ENCODE measurements at regions not wholly inside any gene's neighbourhood (a gene's known extent, or its start where the extent isn't known, plus 50 kb on each side); places are given as distances from the start of the nearest gene placed in this dataset.

DNA sequence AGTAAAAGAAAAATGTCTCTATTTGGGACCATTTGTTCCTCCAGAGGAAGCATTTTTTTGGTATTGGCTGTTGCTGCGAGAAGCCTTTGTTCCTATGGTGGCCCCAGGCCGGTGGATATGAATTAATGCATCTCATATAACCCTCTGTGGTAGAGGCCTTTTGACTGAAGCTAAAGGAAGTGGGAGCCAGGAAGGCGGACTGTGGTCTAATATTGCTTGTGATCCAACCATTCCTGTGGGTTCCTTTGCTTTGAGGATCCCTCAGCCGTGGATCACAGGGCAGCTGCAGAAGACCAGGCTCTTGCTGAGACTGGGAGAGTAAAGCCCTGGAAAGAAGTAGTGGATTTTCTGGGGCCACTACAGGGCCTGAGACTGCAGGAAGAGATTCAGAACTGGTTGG lies 68.3 kb upstream of the NAV2 start:
- 75% methylated on average over 1 of the region's 4 CpGs for WGBS (ENCODE audit: insufficient coverage)
- Histone ChIP-seq H3K4me3 (replicated peaks in 1 of 3; ENCODE audit: low read depth in 2 of 3, low read length in 3 of 3) (no peak overlapping the region), H3K27ac (ENCODE audit: low read depth in 1 of 2, low read length in 2 of 2) (no peak overlapping the region), H3K79me2 (ENCODE audit: insufficient read depth, low read length) (no peaks in the 10 kb centered on the region), H2AFZ (ENCODE audit: insufficient read depth, low read depth, low read length, poor library complexity, severe bottlenecking) (no peak overlapping the region), H3K4me2 (replicated peaks; ENCODE audit: extremely low read depth, low read length, poor library complexity, severe bottlenecking) (no peak overlapping the region), H4K20me1 (ENCODE audit: insufficient read depth, low read length) (no peaks in the 10 kb centered on the region), H3K9me3 (replicated peaks in 1 of 2; ENCODE audit: control insufficient read depth in 1 of 2, insufficient read depth in 1 of 2, low read length in 2 of 2) (no peaks in the 10 kb centered on the region), H3K4me1 (ENCODE audit: control insufficient read depth in 1 of 2, insufficient read depth in 2 of 2, low read length in 2 of 2) (no peaks in the 10 kb centered on the region), H3K9ac (ENCODE audit: insufficient read depth, low read length, poor library complexity, severe bottlenecking) (no peak overlapping the region), H3K36me3 (replicated peaks in 1 of 2; ENCODE audit: control insufficient read depth in 1 of 2, insufficient read depth in 2 of 2, low read length in 2 of 2) (no peaks in the 10 kb centered on the region), H3K27me3 (ENCODE audit: control insufficient read depth in 2 of 2, insufficient read depth in 2 of 2, low read length in 2 of 2) (no peaks in the 10 kb centered on the region)
- peaks cover 2 to 7% (median 6%) of the 10 kb centered on the region in 3 donors for H3K27me3 Mint-ChIP-seq (ENCODE audit: low read depth in 3 of 3)
- peaks cover 2% of the 10 kb centered on the region for H3K4me1 Mint-ChIP-seq
- H3K27ac Mint-ChIP-seq = no peak overlapping the region
- H3K4me3 Mint-ChIP-seq = no peak overlapping the region
- intact Hi-C loops (cut with micrococcal nuclease) = no loop called here
- TF ChIP-seq, protein P1, sequence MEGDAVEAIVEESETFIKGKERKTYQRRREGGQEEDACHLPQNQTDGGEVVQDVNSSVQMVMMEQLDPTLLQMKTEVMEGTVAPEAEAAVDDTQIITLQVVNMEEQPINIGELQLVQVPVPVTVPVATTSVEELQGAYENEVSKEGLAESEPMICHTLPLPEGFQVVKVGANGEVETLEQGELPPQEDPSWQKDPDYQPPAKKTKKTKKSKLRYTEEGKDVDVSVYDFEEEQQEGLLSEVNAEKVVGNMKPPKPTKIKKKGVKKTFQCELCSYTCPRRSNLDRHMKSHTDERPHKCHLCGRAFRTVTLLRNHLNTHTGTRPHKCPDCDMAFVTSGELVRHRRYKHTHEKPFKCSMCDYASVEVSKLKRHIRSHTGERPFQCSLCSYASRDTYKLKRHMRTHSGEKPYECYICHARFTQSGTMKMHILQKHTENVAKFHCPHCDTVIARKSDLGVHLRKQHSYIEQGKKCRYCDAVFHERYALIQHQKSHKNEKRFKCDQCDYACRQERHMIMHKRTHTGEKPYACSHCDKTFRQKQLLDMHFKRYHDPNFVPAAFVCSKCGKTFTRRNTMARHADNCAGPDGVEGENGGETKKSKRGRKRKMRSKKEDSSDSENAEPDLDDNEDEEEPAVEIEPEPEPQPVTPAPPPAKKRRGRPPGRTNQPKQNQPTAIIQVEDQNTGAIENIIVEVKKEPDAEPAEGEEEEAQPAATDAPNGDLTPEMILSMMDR (IDR thresholded peaks at IDR 0.05) = no peak
- DNase-seq = no peak
- no peaks in the 10 kb centered on the region for H3K36me3 Mint-ChIP-seq
- peaks cover 0 to 2% (median 0%) of the 10 kb centered on the region in 7 donors for H3K9me3 Mint-ChIP-seq

DNA sequence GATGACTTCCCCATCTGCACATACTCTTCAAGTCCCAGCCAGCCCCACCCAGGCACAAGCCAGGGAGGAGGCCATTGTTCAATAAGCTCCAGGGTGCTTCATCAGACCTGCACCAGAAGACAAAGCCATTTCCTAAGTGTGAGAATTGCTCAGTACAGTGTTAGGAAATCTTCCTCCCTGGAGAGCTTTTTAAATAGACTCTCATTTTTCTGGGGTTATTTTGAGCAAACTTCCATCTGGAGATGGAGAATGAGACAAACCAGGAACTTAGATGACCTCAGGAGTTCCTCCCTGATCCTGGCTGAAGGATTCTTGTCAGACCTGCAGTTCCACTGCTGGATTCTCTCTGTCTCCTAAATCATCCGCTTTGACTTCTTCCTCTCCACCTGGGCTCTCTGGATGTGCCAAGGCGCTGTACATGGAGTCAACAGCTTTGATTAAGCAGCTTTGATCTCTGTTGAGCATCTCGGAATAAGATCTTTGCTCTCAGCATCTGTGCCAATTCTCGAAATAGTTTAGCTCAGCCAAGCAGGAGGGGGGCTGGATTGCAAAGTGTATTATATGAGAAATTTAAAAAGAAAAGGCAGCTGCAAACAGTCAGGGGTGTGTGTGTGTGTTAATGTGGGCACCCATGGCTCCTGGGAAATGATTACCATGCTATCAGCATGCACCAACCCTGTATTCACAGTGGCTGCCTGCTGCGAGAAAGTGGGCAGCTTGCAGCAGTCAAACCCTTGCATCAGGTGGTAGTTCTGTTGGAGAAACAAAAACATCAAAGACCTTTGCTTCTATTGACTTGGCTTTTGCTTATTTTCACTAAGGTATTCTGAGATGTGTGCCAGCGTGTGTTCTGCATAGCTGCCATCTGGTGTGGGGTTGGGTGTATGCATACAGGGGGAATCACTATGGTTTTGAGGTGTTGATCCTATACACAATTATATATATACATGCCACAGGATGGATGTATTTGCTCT lies 70.2 kb upstream of the NAV2 start:
- Mint-ChIP-seq H3K36me3 (no peaks in the 10 kb centered on the region), H3K27ac (no peak overlapping the region), H3K4me3 (no peak overlapping the region), H3K9me3 (peaks cover 0 to 6% (median 0%) of the 10 kb centered on the region in 7 donors), H3K27me3 (ENCODE audit: low read depth in 3 of 3) (peaks cover 2 to 7% (median 5%) of the 10 kb centered on the region in 3 donors), H3K4me1 (peaks cover 2% of the 10 kb centered on the region)
- H3K4me2 ChIP-seq (replicated peaks; ENCODE audit: extremely low read depth, low read length, poor library complexity, severe bottlenecking) = no peak overlapping the region
- H3K27ac ChIP-seq (ENCODE audit: low read depth in 1 of 2, low read length in 2 of 2) = no peak overlapping the region
- no peak overlapping the region for H3K4me3 ChIP-seq (replicated peaks in 1 of 3; ENCODE audit: low read depth in 2 of 3, low read length in 3 of 3)
- no peak overlapping the region for H3K9ac ChIP-seq (ENCODE audit: insufficient read depth, low read length, poor library complexity, severe bottlenecking)
- no peaks in the 10 kb centered on the region for H3K79me2 ChIP-seq (ENCODE audit: insufficient read depth, low read length)
- H2AFZ ChIP-seq (ENCODE audit: insufficient read depth, low read depth, low read length, poor library complexity, severe bottlenecking) = no peak overlapping the region
- WGBS (ENCODE audit: insufficient coverage) = 100% methylated on average over 2 of the region's 6 CpGs
- H3K9me3 ChIP-seq (replicated peaks in 1 of 2; ENCODE audit: control insufficient read depth in 1 of 2, insufficient read depth in 1 of 2, low read length in 2 of 2) = no peaks in the 10 kb centered on the region
- intact Hi-C loops (cut with micrococcal nuclease) = no loop called here
- no peaks in the 10 kb centered on the region for H3K36me3 ChIP-seq (replicated peaks in 1 of 2; ENCODE audit: control insufficient read depth in 1 of 2, insufficient read depth in 2 of 2, low read length in 2 of 2)
- H3K27me3 ChIP-seq (ENCODE audit: control insufficient read depth in 2 of 2, insufficient read depth in 2 of 2, low read length in 2 of 2) = no peaks in the 10 kb centered on the region
- TF ChIP-seq, protein P1 (IDR thresholded peaks at IDR 0.05) = no peak
- H4K20me1 ChIP-seq (ENCODE audit: insufficient read depth, low read length) = no peaks in the 10 kb centered on the region
- no peaks in the 10 kb centered on the region for H3K4me1 ChIP-seq (ENCODE audit: control insufficient read depth in 1 of 2, insufficient read depth in 2 of 2, low read length in 2 of 2)
- no peak for DNase-seq
